Stimulated activated effector memory CD8-positive, alpha-beta T cell treated with anti-CD3 and anti-CD28 coated beads, Interleukin-12 subunit alpha, Interleukin-12 subunit beta, amount 100 ng/mL, for 72 hours (primary cell): ENCODE measurements at regions not wholly inside any gene's neighbourhood (a gene's known extent, or its start where the extent isn't known, plus 50 kb on each side); places are given as distances from the start of the nearest gene placed in this dataset.

Experiments
- ATAC-seq: fragments of 150-1000 bp; cut with Tn5 transposase; 2 replicates; pipeline ENCODE4 v1.10.0; 2021
- DNase-seq, 2 donors: peaks; one replicate each; pipeline ENCODE4 v3.0.0; 2021 to 2022; ENCODE audit warnings: low spot score in 2 of 2
- H3K27ac Mint-ChIP-seq: one replicate; pipeline ENCODE4 v1.8.0; 2022; ENCODE audit warnings: mild to moderate bottlenecking, mixed read lengths
- H3K36me3 Mint-ChIP-seq: one replicate; pipeline ENCODE4 v1.8.0; 2022; ENCODE audit warnings: mild to moderate bottlenecking, mixed read lengths
- H3K4me1 Mint-ChIP-seq: one replicate; pipeline ENCODE4 v1.8.0; 2022; ENCODE audit warnings: mixed read lengths
- H3K4me3 Mint-ChIP-seq: one replicate; pipeline ENCODE4 v1.8.0; 2022; ENCODE audit warnings: mild to moderate bottlenecking, mixed read lengths
- H3K9me3 Mint-ChIP-seq: one replicate; pipeline ENCODE4 v1.8.0; 2022; ENCODE audit warnings: mixed read lengths

- no peak overlapping the region for H3K4me3 Mint-ChIP-seq
- H3K9me3 Mint-ChIP-seq: peaks cover 4% of the 10 kb centered on the region
- H3K4me1 Mint-ChIP-seq: peaks cover 6% of the 10 kb centered on the region
- no peak overlapping the region for H3K27ac Mint-ChIP-seq
- no peak for DNase-seq
- ATAC-seq: no peak
- no peaks in the 10 kb centered on the region for H3K36me3 Mint-ChIP-seq
These were observed 136.6 kb downstream of the PIK3R1 start for GRCh38 chr5:68352166-68352565.

- no peak overlapping the region for H3K4me3 Mint-ChIP-seq
- no peaks in the 10 kb centered on the region for H3K9me3 Mint-ChIP-seq
- ATAC-seq (no peak), DNase-seq (no peak)
- no peak overlapping the region for H3K27ac Mint-ChIP-seq
- H3K4me1 Mint-ChIP-seq: peaks cover 6% of the 10 kb centered on the region
- H3K36me3 Mint-ChIP-seq: no peaks in the 10 kb centered on the region
These were observed 138.0 kb downstream of the PIK3R1 start for GRCh38 chr5:68353605-68354004.

GRCh38 chr5:68354315-68354714, 138.8 kb downstream of the PIK3R1 start:
- Mint-ChIP-seq H3K36me3 (no peaks in the 10 kb centered on the region), H3K27ac (no peak overlapping the region), H3K4me1 (peaks cover 6% of the 10 kb centered on the region), H3K9me3 (no peaks in the 10 kb centered on the region), H3K4me3 (no peak overlapping the region)
- DNase-seq: no peak
- ATAC-seq: no peak

GRCh38 chr5:68356216-68356615, 140.7 kb downstream of the PIK3R1 start:
- no peaks in the 10 kb centered on the region for H3K36me3 Mint-ChIP-seq
- no peak overlapping the region for H3K4me3 Mint-ChIP-seq
- ATAC-seq: no peak

GRCh38 chr5:68356623-68357022, 141.1 kb downstream of the PIK3R1 start:
- ATAC-seq: no peak
- no peak overlapping the region for H3K27ac Mint-ChIP-seq

More at GRCh38 chr5:68356216-68356615, 140.7 kb downstream of the PIK3R1 start:
- H3K27ac Mint-ChIP-seq: no peak overlapping the region
- no peaks in the 10 kb centered on the region for H3K9me3 Mint-ChIP-seq
- DNase-seq: no peak
- H3K4me1 Mint-ChIP-seq: peaks cover 6% of the 10 kb centered on the region

GRCh38 chr5:68359699-68360098, 144.1 kb downstream of the PIK3R1 start:
- peaks cover under 1% of the 10 kb centered on the region for H3K4me1 Mint-ChIP-seq
- H3K36me3 Mint-ChIP-seq: no peaks in the 10 kb centered on the region
- H3K4me3 Mint-ChIP-seq: no peak overlapping the region
- no peaks in the 10 kb centered on the region for H3K9me3 Mint-ChIP-seq
- H3K27ac Mint-ChIP-seq: no peak overlapping the region
- ATAC-seq: no peak
- DNase-seq: no peak

More at GRCh38 chr5:68356623-68357022, 141.1 kb downstream of the PIK3R1 start:
- H3K4me1 Mint-ChIP-seq: peaks cover 6% of the 10 kb centered on the region
- H3K9me3 Mint-ChIP-seq: no peaks in the 10 kb centered on the region
- H3K36me3 Mint-ChIP-seq: no peaks in the 10 kb centered on the region
- no peak overlapping the region for H3K4me3 Mint-ChIP-seq
- DNase-seq: no peak

GRCh38 chr5:68362331-68362730, 146.8 kb downstream of the PIK3R1 start:
- peaks cover 16% of the 10 kb centered on the region for H3K4me1 Mint-ChIP-seq
- no peak overlapping the region for H3K27ac Mint-ChIP-seq
- DNase-seq: no peak
- no peaks in the 10 kb centered on the region for H3K9me3 Mint-ChIP-seq
- H3K4me3 Mint-ChIP-seq: no peak overlapping the region
- no peak for ATAC-seq
- H3K36me3 Mint-ChIP-seq: no peaks in the 10 kb centered on the region

- no peaks in the 10 kb centered on the region for H3K9me3 Mint-ChIP-seq
- no peaks in the 10 kb centered on the region for H3K36me3 Mint-ChIP-seq
- peaks cover 46% of the 10 kb centered on the region for H3K4me1 Mint-ChIP-seq
- H3K4me3 Mint-ChIP-seq: no peak overlapping the region
- H3K27ac Mint-ChIP-seq: no peak overlapping the region
- DNase-seq (no peak), ATAC-seq (no peak)
These were observed 150.3 kb downstream of the PIK3R1 start for GRCh38 chr5:68365889-68366288.

- ATAC-seq (no peak), DNase-seq (no peak)
- Mint-ChIP-seq H3K36me3 (no peaks in the 10 kb centered on the region), H3K9me3 (no peaks in the 10 kb centered on the region), H3K4me3 (no peak overlapping the region), H3K4me1 (peaks cover 46% of the 10 kb centered on the region), H3K27ac (no peak overlapping the region)
These were observed 151.7 kb downstream of the PIK3R1 start for GRCh38 chr5:68367287-68367686.

- DNase-seq: no peak
- H3K27ac Mint-ChIP-seq: no peak overlapping the region
- H3K4me3 Mint-ChIP-seq: no peak overlapping the region
- H3K4me1 Mint-ChIP-seq: peaks cover 46% of the 10 kb centered on the region
- H3K36me3 Mint-ChIP-seq: no peaks in the 10 kb centered on the region
- ATAC-seq: no peak
- peaks cover under 1% of the 10 kb centered on the region for H3K9me3 Mint-ChIP-seq
These were observed 152.2 kb downstream of the PIK3R1 start for GRCh38 chr5:68367717-68368116.

GRCh38 chr5:68368311-68369022, 152.9 kb downstream of the PIK3R1 start:
- Mint-ChIP-seq H3K27ac (peak overlapping the region; percentile 87), H3K4me1 (peaks cover 46% of the 10 kb centered on the region), H3K9me3 (peaks cover 3% of the 10 kb centered on the region), H3K36me3 (no peaks in the 10 kb centered on the region), H3K4me3 (peak overlapping the region; percentile 54)
- DNase-seq (no peak), ATAC-seq (peak; percentile 80)

- DNase-seq (no peak), ATAC-seq (peak; percentile 39)
- H3K36me3 Mint-ChIP-seq: no peaks in the 10 kb centered on the region
- peaks cover 46% of the 10 kb centered on the region for H3K4me1 Mint-ChIP-seq
- H3K9me3 Mint-ChIP-seq: peaks cover 3% of the 10 kb centered on the region
- H3K4me3 Mint-ChIP-seq: peak overlapping the region; percentile 54
- peak overlapping the region; percentile 87 for H3K27ac Mint-ChIP-seq
These were observed 153.4 kb downstream of the PIK3R1 start for GRCh38 chr5:68369023-68369359.

GRCh38 chr5:68369457-68370125, 154.0 kb downstream of the PIK3R1 start:
- H3K9me3 Mint-ChIP-seq: peaks cover 3% of the 10 kb centered on the region
- peaks cover 46% of the 10 kb centered on the region for H3K4me1 Mint-ChIP-seq
- peak overlapping the region; percentile 54 for H3K4me3 Mint-ChIP-seq
- DNase-seq: no peak
- peak overlapping the region; percentile 87 for H3K27ac Mint-ChIP-seq
- H3K36me3 Mint-ChIP-seq: no peaks in the 10 kb centered on the region
- ATAC-seq: peak; percentile 82

GRCh38 chr5:68370196-68370595, 154.6 kb downstream of the PIK3R1 start:
- Mint-ChIP-seq H3K9me3 (peaks cover 3% of the 10 kb centered on the region), H3K27ac (peak overlapping the region; percentile 87), H3K4me1 (peaks cover 46% of the 10 kb centered on the region), H3K36me3 (no peaks in the 10 kb centered on the region), H3K4me3 (peak overlapping the region; percentile 54)
- ATAC-seq (no peak), DNase-seq (no peak)

GRCh38 chr5:68371607-68372006, 156.1 kb downstream of the PIK3R1 start:
- no peak overlapping the region for H3K27ac Mint-ChIP-seq

GRCh38 chr5:68372161-68372560, 156.6 kb downstream of the PIK3R1 start:
- H3K9me3 Mint-ChIP-seq: peaks cover 3% of the 10 kb centered on the region
- no peaks in the 10 kb centered on the region for H3K36me3 Mint-ChIP-seq
- no peak for DNase-seq
- no peak for ATAC-seq
- H3K27ac Mint-ChIP-seq: no peak overlapping the region
- no peak overlapping the region for H3K4me3 Mint-ChIP-seq
- H3K4me1 Mint-ChIP-seq: peaks cover 32% of the 10 kb centered on the region

More at GRCh38 chr5:68371607-68372006, 156.1 kb downstream of the PIK3R1 start:
- Mint-ChIP-seq H3K4me1 (peaks cover 38% of the 10 kb centered on the region), H3K9me3 (peaks cover 3% of the 10 kb centered on the region), H3K4me3 (no peak overlapping the region), H3K36me3 (no peaks in the 10 kb centered on the region)
- DNase-seq: no peak
- no peak for ATAC-seq
